Stimulated activated CD8-positive, alpha-beta memory T cell treated with anti-CD3 and anti-CD28 coated beads, Interleukin-2, amount 100 ng/mL, for 1 hour (primary cell): ENCODE measurements at regions not wholly inside any gene's neighbourhood (a gene's known extent, or its start where the extent isn't known, plus 50 kb on each side); places are given as distances from the start of the nearest gene placed in this dataset.

ENCODE experiments used
- DNase-seq, 2 donors: peaks; one replicate each; pipeline ENCODE4 v3.0.0-alpha.2; 2020; ENCODE audit warnings: low read depth in 2 of 2

DNA sequence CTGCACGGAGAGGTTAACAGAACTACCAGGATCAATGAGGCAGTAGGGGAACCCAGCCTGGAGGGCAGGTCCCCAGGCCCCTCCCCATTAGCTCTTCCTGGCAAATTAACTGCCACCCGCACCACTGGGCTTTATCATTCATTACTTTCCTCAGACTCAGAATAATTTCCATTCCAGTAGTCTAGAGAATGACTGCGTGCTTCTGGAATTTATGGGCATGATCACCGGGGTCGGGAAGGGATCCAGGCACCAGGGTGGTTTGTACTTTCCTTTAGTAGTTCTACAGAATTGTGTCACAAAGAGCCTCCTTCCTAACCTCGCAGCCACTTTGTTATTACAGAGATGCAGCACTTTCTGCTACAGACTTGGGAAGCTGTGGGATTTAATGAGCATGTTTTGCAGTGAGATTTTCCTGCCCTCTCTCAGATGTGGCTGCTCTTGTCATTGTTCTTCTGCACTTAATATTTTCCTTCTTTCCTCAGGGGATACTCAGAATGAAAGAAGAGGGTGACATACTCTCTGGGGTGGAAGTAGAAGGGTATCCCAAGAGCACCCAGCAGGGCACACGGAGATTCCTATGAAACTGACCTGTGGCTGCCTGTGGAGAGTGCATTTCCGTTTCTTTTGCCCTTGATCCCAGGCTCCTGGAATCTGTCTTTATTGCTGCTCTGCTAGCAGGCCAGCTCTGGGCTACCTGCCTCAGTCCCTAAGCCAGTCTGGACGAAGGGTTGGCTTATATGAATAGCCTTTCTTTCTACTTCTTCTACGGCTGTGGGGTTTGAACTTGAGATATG, 285.0 kb upstream of the SLC10A2 start:
- no peak for DNase-seq

DNA sequence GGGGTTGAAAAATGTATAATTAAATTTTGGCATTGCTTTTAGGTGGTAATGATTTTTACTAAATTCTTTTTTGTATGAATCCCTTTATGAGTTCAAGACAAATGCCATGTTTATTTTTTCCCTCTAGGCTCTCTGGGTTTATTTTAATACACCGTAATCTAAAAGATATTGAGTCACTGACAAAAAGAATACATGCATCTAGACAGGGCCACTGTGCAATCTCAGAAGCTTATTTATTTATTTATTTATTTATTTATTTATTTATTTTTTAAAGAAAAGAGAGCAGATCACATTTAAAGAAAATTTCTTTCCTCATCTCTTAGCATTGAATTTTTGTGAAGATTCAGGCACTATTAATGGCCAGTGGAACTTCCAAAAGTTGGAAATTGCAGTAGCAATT, 283.9 kb upstream of the SLC10A2 start:
- no peak for DNase-seq

DNA sequence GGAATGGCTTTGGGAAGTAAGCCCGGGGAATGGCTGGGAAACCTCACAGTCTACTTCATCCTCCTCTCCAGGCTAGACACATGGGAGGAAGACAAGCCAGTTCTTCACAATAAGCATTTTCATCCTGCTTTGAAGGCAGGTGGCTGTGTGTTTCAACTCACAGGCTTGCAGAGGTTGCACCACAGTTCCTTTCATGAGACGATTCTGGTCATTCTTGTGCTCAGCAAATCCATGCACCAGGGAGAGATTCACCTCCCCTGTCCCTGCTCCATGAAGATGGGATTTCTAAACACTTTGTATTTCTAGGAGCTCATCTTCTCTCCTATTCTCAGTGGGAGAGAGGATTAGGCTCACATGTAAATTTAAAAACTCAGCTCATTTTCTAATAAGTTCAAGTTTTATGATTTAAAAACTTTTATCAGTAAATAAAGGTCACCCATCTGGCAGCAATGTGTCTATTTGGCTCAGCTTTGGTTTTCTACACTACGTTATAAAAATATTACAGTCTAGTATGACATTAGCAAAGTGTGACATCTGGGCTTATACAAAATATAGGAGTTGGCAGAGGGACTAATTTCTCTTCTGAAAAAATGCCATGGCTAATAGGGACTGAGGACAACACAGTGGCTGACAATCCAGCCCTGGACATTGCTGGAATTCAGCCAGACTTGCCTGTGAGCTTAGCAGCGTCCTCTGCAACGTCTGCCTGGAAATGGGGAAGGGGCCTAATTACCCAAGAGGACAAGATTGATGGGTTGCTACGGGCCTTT, 283.2 kb upstream of the SLC10A2 start:
- DNase-seq, result no peak

DNA sequence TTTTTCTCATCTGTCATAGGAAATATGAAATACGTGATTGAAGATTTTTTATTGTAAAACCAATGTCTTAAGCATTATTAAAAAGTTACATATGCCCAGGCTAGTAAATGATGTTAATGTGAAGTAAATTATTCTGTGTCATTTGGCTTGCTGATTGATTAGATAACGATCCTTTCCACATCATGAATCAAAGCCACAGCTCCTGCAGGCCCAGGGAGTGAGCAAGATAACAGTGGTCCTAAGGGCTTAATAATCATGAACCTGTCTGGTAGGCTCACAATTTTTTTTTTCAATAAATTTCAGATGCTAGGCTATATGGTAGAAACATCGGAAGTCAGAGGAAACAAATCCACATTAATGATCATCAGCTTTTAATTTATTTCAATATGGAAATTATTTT, 269.0 kb upstream of the SLC10A2 start:
- DNase-seq, result no peak

DNA sequence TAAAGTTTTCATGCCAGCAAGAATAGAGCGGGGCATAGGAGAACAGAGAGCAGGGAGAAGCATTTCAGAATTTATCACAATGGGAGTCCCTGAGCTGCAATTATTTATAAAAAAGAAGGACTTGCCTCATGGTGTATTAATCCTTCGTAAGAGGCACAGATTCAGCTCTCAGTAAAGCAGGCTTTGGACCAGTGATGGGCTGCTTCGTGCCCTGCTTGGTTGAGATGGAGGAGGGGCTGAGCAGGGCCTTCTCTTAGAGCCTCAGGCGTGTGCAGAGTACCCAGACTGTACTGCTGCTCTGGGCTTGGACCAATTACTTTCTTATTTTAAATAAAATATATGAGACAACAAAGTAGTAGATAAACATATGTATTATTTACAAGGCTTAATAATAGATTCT, 265.7 kb upstream of the SLC10A2 start:
- no peak for DNase-seq

DNA sequence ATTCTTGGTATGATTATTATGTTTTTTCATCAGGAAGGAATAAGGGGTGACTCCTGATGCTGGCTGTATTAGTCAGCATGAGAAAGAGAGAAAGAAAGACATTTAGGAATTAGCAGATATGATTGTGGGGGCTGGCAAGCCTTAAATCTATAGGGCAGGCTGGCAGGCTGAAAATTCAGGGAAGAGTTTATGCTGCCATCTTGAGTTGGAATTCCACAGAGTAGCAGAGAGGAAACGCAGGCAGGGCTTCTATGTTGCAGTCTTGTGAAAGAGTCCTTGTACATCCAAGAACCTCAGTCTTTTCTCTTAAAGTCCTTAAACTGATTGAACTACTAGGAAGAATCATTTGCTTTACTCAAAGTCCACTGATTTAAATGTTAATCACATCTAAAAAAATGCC, 262.7 kb upstream of the SLC10A2 start:
- no peak for DNase-seq

DNA sequence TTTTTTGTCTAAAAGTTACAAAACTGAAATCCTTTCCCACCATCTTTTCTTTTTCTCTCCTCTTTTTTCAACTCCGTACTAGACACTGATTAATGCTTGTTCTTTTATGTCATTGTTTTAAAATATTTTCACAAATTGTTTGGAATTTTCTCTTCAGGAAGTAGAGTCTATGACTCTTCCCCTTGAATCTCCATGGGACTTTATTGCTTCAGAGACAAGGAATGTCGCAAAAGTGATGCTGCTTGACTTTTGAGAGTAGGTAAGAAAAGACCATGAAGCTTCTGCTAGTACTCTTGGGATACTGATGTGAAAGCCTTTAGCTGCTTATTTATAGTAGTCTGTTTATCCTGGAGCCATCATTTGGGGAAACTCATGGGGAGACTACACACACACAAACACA, 260.1 kb upstream of the SLC10A2 start:
- no peak for DNase-seq

DNA sequence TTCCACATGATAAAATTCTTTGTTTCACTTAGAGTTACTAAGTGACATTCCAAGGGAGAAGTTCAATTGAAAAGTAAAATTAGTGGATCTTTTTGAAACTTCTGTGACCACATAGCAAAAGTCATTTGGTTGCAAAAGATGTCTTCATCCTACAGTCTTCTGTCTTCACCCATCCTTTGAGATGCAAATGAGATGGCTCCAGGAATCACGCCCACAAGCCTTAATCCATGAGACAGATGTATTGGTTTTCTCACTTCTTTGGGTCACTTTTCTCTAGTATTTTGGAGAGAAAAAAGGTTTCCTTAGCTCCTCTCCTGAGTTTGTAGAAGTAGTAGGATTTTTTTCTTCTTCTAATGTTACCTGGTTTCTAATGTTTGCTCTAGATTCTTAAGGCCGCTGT, 259.5 kb upstream of the SLC10A2 start:
- DNase-seq, result no peak

DNA sequence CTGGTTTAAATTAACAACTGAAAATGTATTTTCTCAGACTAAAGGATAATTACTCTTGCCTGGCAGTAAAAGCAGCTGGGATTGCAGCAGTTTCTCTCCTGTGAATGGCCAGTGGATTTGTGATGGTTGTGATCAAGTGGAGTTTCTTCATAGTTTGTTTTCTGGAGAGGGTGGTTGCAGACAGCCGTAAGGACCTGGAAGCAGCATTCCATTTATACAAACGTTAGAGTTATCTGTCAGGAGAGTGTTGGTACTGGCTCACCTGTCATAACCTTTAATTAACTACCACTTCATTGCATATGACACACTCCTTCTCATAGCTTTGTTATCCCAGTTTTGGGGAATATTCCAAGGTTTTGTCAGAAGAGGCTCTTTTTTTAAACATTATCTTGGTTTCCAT, 258.4 kb upstream of the SLC10A2 start:
- DNase-seq, result no peak

DNA sequence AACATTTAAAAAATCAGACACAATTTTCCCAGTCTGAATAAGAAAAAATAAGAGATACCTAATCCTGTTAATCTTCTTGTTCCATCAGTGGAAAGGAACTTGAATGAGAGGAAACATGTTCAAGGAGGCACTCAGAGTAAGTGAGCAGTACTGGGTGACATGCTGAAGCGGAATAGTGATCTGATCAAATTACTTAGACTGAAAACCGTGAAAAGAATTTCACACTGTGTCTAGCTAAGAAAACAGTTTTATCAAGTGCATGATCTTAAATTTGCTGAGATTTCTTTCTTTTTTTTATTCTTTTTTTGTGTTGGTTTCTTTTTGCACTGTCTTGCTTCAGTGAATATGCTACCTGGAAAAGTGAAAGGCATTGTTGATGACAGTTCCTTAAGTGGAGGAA, 249.5 kb upstream of the SLC10A2 start:
- DNase-seq, result no peak

DNA sequence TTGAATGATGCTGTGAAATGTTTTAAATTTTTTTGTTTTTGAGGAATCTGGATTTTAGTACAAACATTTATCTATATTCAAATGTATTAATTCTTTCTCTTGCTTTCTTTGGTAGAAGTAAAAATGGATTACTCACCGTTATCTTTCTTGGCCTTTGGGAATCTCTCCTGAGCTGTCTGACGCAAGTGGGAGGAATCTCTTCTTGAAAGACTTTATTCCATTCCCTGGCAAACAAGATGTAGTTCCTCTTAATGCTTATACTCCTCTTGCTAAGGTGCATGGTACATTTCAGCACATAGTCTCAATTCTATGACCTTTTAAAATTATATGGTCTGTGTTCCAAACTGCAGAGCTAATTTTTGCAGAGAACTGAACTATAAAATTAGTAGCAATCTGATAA, 246.2 kb upstream of the SLC10A2 start:
- DNase-seq, result no peak

DNA sequence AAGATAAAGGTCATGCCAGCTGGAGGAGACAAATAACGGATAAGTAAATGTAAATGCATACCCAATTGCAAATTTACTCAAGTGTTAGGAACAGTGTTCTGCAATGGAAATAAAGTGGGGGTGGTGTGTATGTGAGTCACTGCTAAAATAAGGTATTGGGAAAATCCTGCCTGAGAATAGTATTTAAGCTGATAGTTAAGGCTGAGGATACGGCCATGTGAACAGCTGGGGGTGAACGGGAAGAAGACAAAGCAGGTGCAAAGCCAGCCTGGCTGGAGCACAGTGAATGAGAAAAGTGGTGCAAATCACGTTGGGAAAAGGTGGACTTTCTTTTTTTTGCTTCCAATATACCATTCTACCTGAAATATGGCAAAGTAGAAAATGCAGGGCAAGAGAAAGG, 242.4 kb upstream of the SLC10A2 start:
- no peak for DNase-seq

DNA sequence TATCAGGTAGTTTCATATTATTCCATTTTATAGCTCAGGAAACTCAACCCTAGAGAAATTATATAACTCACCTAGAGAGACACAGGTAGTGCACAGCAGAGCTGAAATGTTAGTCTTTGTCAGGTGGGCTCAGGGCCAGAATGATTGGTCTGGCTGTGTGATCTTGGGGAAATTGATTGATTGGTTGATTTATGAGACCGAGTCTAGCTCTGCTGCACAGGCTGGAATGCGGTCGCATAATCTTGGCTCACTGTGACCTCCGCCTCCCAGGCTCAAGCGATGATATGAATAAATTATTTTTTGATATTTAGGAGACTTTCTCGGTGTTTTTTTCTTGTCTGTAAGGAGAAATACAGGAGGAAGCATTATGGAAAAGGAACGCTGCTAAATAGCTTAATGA, 239.9 kb upstream of the SLC10A2 start:
- DNase-seq, result no peak

DNA sequence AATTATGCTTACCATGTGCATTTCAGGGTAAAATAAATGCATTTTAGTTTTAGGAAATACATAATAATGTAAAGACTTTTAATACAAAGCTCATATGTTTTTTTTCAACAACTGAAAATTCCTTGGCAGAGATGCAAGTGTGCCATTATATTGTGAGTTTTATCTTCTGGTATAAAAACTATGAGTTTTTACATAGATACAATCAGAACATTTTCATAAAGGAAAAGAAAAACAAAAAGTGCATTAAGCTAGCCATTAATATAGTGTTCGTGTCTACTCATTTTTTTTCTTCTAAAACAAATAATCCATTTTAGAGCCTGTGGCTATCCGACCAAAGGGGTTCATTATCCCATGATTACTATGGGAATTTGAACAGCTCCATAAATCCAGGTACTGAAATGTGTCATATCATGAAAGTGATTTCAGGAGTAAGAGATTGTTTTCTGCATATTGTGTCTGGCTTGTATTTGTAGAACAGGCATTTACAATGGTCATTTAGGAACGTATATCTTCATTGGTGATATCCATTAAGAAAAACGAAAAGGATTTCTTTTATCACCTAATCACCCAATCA, 236.9 kb upstream of the SLC10A2 start:
- DNase-seq, result no peak

DNA sequence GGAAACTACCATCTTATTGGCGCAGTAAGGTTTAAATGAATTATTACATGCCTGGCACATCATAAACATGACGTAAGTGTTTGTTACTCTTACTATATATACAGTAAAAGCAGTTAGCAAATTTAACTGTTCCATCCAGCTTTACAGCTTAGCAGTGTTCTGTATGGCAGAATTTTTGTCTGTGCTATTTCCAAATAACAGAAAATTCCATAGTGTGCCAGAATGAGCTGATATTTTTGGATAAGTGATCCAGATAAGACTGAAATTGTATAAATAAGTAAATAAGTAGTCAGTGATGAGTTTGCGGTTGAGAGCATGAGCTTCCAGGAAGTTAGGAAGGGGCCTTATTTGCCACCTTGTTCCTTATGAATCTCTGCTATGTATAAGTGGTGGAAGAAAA, 236.5 kb upstream of the SLC10A2 start:
- DNase-seq, result no peak

DNA sequence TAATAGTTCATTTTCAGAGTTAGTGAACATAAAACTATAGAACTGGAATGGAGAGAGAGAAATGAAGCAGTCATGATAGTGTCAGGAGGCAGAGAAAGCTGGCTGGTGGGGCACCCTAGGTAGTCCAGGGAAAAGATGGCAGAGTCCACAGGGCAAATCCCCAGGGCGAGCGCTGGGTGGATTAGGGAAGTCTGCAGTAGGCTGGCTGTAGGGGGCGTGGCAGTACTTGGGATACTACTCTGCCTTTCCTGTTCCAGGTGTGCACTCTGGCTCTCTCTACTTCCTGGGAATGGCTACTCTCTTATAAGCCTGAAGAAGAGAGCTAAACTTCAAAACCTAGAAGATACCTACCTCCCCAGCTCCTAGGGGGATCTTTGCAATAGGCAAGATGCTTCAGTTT, 232.9 kb upstream of the SLC10A2 start:
- no peak for DNase-seq

DNA sequence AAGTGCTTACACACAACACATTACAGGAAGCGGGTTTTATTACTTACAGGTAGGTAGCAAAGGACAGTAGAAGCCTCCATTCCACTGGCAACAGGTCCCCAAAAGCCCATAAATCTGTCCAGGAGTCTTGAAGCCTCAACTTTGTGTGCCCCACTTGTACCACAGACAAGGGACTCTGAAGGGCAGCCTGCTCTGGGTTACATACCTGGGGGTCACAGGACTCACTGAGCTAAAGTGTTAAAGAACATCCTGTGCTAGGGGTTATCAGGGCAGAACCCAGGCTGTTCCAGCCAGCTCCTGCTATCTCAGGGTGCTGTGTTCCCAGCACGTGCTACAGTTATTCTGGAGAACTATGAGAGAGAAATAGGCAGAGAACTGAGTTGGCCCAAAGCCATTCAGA, 230.9 kb upstream of the SLC10A2 start:
- no peak for DNase-seq

DNA sequence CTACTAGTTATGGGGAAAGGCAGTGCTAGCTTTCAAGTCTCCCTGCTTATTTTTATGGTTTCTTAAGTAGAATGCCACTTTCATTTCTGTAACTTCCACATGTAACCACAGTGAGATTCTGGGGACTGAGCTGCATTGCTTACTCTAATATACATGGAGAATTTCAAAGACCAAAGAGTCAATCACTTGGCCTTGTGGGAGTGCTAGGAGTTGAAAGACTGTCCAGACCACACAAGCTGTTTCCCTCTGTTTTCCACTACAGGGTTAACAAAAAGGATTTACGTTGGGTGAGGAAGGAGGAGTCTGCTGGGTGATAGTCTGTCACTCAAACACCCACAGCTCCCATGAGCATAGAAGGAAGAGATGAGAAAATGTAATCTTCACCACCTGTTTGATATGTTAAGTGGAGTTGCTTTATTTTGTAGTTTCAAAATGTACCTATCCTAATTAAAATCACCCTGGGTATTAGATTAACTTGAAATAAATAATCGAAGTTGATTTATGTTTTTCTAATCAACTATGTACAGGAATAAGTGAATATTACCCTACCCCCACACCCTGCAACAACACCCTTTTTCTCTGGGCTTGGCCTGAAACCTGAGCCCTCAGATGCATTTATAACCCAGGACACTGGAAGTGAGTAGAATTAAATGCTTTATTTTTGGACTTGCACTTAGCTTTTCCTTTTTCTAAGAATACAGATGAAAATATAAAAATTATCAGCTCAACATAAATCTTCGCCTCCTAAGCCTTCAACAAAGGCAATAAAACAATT, 225.8 kb upstream of the SLC10A2 start:
- no peak for DNase-seq

DNA sequence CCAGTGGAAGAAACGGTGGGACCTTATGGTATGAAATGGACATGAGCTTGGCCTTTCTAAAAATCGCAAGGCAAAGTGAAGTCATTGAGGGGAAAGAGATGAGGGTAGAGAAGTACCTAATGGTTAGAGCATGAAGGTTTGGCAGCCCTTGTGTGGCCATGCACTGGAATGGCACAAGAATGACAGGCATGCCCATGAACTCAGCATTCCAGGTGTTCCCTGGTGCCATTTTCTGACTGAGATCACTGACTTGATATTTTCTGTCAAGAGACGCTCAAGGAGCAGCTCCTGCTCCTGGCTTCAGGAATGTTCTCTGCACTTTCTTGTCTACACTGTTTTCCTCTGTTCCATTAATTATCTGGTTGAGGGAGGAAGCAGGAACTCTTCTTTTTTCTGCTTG, 225.0 kb upstream of the SLC10A2 start:
- DNase-seq, result no peak

DNA sequence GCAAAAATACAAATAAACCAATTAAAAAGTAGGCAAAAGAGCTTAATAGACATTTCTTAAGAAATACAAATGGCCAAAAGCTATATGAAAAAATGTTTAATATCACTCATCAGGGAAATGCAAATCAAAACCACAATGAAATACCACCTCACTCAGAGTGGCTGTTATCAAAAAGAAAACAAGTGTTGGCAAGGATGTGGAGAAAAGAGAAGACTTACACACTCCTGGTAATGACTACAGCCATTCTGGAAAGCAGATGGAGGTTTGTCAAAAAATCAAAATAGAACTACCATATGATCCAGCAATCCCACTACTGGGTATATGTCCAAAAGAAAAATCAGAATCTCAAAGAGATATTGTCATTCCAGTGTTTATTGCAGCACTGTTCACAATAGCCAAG, 223.5 kb upstream of the SLC10A2 start:
- no peak for DNase-seq

DNA sequence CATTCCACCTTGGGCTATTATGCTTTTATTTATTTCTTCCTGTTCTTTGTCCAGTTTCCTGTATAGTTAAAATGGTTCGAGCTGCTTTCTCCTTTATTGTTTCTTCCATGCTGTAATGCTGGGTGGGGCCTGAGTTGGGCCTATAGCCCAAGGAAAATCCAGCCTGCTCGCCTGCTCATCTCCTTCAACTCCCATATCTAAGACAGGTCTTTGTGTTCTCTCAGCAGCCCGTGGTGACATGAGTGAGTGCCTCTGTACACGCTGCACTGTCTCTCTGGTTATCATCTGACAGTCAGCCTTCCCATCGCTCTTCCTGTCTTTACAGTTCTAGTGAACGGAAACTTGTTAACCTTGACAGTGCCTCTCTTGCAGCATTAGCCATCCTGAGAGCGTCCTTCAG, 221.9 kb upstream of the SLC10A2 start:
- no peak for DNase-seq

DNA sequence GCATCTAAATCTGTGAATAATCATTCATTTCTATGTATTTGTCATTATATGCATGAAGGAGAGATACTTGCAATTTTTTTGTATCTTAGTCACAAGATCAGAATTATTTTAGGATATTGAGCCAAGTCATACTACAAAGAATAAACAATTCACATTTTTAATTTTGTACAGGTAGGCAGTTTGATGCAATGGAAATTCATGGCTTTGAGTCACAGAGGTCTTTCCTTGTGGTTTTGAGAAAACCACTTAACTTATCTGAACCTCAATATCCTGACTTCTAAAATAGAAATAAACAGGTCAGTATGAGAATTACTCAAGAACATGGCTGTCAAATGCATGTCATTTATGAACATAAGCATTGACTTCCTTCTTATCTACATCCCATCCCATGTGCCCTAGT, 221.4 kb upstream of the SLC10A2 start:
- no peak for DNase-seq
